DLD1 (cell line): ENCODE measurements at regions not wholly inside any gene's neighbourhood (a gene's known extent, or its start where the extent isn't known, plus 50 kb on each side); places are given as distances from the start of the nearest gene placed in this dataset.

Experiments used
- in situ Hi-C: cut with HindIII; loops from 2 replicates; pipeline ENCODE4 v1.10.0; 2017; ENCODE audit warnings: low sequenced_read_pairs

- in situ Hi-C loops = no loop called here
Measured at GRCh38 chr9:11275158-11275695, 662.4 kb upstream of the PTPRD start.

GRCh38 chr9:11312966-11313365, 700.2 kb upstream of the PTPRD start:
- in situ Hi-C loops = no loop called here

GRCh38 chr9:11318946-11319345, 706.1 kb upstream of the PTPRD start:
- in situ Hi-C loops = no loop called here

GRCh38 chr9:11319538-11319937, 706.7 kb upstream of the PTPRD start:
- in situ Hi-C loops = no loop called here

- in situ Hi-C loops = no loop called here
Measured at GRCh38 chr9:11320989-11321388, 708.2 kb upstream of the PTPRD start.

- in situ Hi-C loops = no loop called here
Measured at GRCh38 chr9:11323457-11323856, 710.7 kb upstream of the PTPRD start.

- in situ Hi-C loops = no loop called here
Measured at GRCh38 chr9:11326231-11326630, 713.4 kb upstream of the PTPRD start.

GRCh38 chr9:11328326-11328725, 715.5 kb upstream of the PTPRD start:
- in situ Hi-C loops = no loop called here

- in situ Hi-C loops = no loop called here
Measured at GRCh38 chr9:11335011-11335410, 722.2 kb upstream of the PTPRD start.

- in situ Hi-C loops = no loop called here
Measured at GRCh38 chr9:11338130-11338529, 725.3 kb upstream of the PTPRD start.

GRCh38 chr9:11340654-11341053, 727.9 kb upstream of the PTPRD start:
- in situ Hi-C loops = no loop called here

- in situ Hi-C loops = no loop called here
Measured at GRCh38 chr9:11347437-11347836, 734.6 kb upstream of the PTPRD start.

GRCh38 chr9:11348366-11348765, 735.6 kb upstream of the PTPRD start:
- in situ Hi-C loops = no loop called here

- in situ Hi-C loops = no loop called here
Measured at GRCh38 chr9:11349187-11349586, 736.4 kb upstream of the PTPRD start.

- in situ Hi-C loops = no loop called here
Measured at GRCh38 chr9:11352612-11353011, 739.8 kb upstream of the PTPRD start.

GRCh38 chr9:11356067-11356466, 743.3 kb upstream of the PTPRD start:
- in situ Hi-C loops = no loop called here

- in situ Hi-C loops = no loop called here
Measured at GRCh38 chr9:11366585-11367129, 753.9 kb upstream of the PTPRD start.

- in situ Hi-C loops = loop anchor here (25.0 kb wide), 1 partner anchor 112 kb away; no protein-coding TSS in a partner anchor
Measured at GRCh38 chr9:11374926-11375325, 762.1 kb upstream of the PTPRD start.

- in situ Hi-C loops = no loop called here
Measured at GRCh38 chr9:11402621-11403020, 789.8 kb upstream of the PTPRD start.

- in situ Hi-C loops = no loop called here
Measured at GRCh38 chr9:11414241-11414640, 801.4 kb upstream of the PTPRD start.

- in situ Hi-C loops = no loop called here
Measured at GRCh38 chr9:11417782-11418181, 805.0 kb upstream of the PTPRD start.

GRCh38 chr9:11431490-11431889, 818.7 kb upstream of the PTPRD start:
- in situ Hi-C loops = no loop called here

- in situ Hi-C loops = no loop called here
Measured at GRCh38 chr9:11432361-11432760, 819.6 kb upstream of the PTPRD start.
